ENCODE measurements at regions not wholly inside any gene's neighbourhood (a gene's known extent, or its start where the extent isn't known, plus 50 kb on each side); places are given as distances from the start of the nearest gene placed in this dataset.
"Not testable (repeated sequence)": the region's sequence is repeated elsewhere in the genome, so short reads cannot be mapped to it uniquely, and the experiment has no call there.

DNA sequence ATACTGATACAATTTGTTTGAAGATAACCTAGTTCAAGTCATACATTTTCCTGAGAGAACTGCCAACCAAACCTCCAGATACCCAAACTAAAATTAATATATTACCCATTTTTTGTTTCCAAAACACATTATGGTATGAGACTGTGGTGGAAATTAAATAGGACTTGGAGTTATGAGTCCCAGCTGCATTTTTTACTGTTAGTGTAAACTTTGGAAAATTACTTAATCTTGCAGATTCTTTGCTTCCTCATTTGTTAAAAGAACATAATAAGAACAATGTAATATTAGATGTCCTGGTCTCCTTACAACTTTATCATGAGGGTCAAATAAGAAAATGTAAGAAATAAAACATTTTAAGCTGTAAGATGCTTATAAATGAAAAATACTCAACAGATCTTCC, 98.2 kb upstream of the TRIB2 start:
- H3K4me3 ChIP-seq (ENCODE audit: low read length) = no peak overlapping the region
- DNase-seq (ENCODE audit: low read depth) = no peak
- TF ChIP-seq, protein P1, sequence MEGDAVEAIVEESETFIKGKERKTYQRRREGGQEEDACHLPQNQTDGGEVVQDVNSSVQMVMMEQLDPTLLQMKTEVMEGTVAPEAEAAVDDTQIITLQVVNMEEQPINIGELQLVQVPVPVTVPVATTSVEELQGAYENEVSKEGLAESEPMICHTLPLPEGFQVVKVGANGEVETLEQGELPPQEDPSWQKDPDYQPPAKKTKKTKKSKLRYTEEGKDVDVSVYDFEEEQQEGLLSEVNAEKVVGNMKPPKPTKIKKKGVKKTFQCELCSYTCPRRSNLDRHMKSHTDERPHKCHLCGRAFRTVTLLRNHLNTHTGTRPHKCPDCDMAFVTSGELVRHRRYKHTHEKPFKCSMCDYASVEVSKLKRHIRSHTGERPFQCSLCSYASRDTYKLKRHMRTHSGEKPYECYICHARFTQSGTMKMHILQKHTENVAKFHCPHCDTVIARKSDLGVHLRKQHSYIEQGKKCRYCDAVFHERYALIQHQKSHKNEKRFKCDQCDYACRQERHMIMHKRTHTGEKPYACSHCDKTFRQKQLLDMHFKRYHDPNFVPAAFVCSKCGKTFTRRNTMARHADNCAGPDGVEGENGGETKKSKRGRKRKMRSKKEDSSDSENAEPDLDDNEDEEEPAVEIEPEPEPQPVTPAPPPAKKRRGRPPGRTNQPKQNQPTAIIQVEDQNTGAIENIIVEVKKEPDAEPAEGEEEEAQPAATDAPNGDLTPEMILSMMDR (conservative IDR thresholded peaks at IDR 0.05; ENCODE audit: low read depth, low read length) = no peak

DNA sequence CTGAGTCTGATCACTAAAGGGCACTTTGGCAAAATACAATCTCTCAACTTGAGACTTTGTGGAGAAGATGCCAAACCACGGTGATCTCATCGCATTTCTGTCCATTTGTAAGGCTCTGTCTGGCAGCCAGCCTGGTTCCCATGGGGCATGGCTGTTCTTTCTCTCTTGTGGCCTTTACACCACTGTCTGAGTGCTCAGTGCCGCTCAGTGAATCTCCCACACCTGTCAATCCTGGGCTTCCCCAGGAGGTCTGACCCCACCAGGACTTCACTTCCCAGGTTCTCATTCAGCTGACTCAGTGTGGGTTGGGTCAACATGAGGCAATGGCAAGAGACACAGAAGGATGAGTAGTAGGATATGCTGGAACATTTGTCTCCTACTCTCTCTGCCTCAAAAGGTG, 96.8 kb upstream of the TRIB2 start:
- TF ChIP-seq, protein P1 (conservative IDR thresholded peaks at IDR 0.05; ENCODE audit: low read depth, low read length) = no peak
- no peak overlapping the region for H3K4me3 ChIP-seq (ENCODE audit: low read length)
- no peak for DNase-seq (ENCODE audit: low read depth)

DNA sequence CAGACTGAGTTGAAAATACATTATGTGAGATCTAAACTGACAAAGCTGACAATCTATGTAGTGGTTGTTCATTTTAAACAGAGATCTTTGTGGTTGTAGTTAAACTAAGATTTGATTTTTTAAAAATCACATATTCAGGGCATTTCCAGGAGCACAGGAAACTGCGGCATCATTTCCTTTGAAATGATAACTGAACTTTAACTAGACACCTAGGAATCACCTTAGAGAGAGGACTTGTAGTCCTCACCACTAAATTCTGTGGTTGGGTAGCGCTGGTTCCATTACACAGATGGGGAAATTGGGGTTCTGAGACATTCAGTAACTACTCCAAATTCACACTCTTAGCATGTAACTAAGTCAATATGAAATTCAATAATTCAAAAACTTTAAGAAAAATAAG, 96.0 kb upstream of the TRIB2 start:
- TF ChIP-seq, protein P1 (conservative IDR thresholded peaks at IDR 0.05; ENCODE audit: low read depth, low read length) = no peak
- H3K4me3 ChIP-seq (ENCODE audit: low read length) = no peak overlapping the region
- DNase-seq (ENCODE audit: low read depth) = no peak

DNA sequence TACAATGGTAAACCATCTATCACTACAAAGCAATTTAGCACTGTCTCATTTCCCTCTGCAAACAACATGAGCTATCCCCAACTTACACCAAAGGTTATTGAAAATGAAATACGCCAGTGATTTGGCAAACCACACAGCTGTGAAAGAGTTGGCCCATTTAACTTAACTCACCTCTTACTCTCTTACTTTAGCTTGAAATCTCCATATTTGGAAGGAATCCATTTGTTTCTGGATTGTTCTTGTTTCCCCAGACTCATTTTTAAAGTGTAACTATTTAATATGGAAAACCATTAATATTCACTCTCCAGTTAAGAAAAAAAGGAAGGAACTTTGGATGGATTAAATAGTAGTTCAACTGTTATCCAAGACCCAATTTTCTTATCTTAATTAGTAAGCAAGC, 93.7 kb upstream of the TRIB2 start:
- no peak overlapping the region for H3K4me3 ChIP-seq (ENCODE audit: low read length)
- no peak for DNase-seq (ENCODE audit: low read depth)
- TF ChIP-seq, protein P1 (conservative IDR thresholded peaks at IDR 0.05; ENCODE audit: low read depth, low read length) = no peak

DNA sequence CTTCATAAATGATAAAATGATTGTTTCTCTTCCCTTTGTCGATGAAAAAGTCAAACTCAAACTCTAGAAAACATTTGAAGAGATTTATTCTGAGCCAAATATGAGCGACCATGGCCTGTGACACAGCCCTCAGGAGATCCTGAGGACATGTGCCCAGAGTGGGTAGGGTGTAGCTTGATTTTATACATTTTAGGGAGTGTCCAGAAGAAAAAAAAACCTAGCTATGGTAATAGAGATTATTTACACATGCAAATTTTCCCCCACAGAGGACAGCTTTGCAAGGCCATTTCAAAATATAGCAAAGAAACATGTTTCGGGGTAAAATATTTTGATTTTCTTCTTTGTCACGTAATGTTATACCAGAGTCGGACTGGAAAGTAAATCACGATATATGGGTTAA, 92.4 kb upstream of the TRIB2 start:
- DNase-seq (ENCODE audit: low read depth) = no peak
- H3K4me3 ChIP-seq (ENCODE audit: low read length) = no peak overlapping the region
- TF ChIP-seq, protein P1 (conservative IDR thresholded peaks at IDR 0.05; ENCODE audit: low read depth, low read length) = no peak

DNA sequence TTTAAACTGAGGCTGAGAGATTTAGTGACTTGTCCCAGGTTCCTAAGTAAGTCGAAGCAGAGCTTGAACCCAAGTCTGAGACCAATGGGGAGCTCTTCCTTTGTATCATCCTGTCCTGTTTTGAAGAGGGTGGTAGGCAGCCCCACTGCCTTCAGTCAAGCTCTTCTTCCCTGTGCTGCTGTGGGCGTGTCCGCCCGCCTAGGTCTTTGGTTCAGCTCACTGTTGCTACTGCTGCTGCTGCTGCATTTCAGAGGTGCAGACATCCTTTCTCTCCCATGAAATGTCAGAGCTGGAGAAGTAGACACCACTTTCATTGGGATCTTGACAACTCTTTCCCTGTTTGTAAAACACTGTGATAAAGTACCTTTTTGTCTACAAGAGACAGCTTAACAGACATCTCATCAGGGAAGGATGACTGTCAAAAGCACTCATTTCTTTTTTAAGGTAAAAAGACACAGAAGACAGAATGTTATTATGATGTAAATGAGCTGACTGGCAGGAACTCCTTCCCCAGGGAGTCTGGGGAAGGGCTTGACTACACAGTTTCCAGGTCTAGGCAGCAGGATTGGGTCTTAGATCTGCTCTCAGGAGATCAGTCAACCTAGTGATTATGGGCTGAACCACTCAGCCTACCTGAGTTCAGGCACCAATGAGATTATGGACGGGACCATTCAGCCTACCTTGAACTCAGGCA, 91.7 kb upstream of the TRIB2 start:
- TF ChIP-seq, protein P1 (conservative IDR thresholded peaks at IDR 0.05; ENCODE audit: low read depth, low read length) = no peak
- DNase-seq (ENCODE audit: low read depth) = no peak
- H3K4me3 ChIP-seq (ENCODE audit: low read length) = no peak overlapping the region

DNA sequence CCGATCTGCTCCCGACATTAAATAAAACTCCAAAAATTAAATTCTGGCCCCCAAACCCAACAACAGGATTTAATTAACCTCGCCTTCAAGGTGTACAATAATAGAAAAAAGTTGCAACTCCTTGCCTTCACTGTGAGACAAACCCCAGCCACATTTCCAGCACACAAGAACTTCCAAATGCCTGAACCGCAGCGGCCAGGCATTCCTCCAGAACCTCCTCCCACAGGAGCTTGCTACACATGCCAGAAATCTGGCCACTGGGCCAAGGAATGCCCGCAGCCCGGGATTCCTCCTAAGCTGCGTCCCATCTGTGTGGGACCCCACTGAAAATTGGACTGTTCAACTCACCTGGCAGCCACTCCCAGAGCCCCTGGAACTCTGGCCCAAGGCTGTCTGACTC, 88.2 kb upstream of the TRIB2 start:
- not testable (repeated sequence) for H3K4me3 ChIP-seq (ENCODE audit: low read length); DNase-seq (ENCODE audit: low read depth)
